ENCODE measurements at regions not wholly inside any gene's neighbourhood (a gene's known extent, or its start where the extent isn't known, plus 50 kb on each side); places are given as distances from the start of the nearest gene placed in this dataset.

GRCh38 chrX:140206657-140207056, 241.3 kb upstream of the CXorf66 start:
- FAIRE-seq = no peak

More at GRCh38 chrX:140206657-140207056, 241.3 kb upstream of the CXorf66 start:
- Histone ChIP-seq H3K9ac (ENCODE audit: control insufficient read depth, insufficient read depth, low read length) (no peak overlapping the region), H3K27me3 (replicated peaks in 1 of 2; ENCODE audit: control insufficient read depth in 2 of 2, insufficient read depth in 2 of 2, low read length in 1 of 2) (no peaks in the 10 kb centered on the region), H3K27ac (ENCODE audit: control insufficient read depth, insufficient read depth) (no peak overlapping the region), H3K4me3 (no peak overlapping the region), H3K36me3 (ENCODE audit: control insufficient read depth in 2 of 2, insufficient read depth in 2 of 2, low read length in 1 of 2) (no peaks in the 10 kb centered on the region), H2AFZ (ENCODE audit: control insufficient read depth, low read depth, low read length) (no peak overlapping the region), H3K9me3 (replicated peaks; ENCODE audit: control insufficient read depth, insufficient read depth, low read length) (no peaks in the 10 kb centered on the region), H3K4me1 (ENCODE audit: control insufficient read depth, insufficient read depth, low read length) (no peaks in the 10 kb centered on the region), H3K4me2 (ENCODE audit: control insufficient read depth, insufficient read depth) (no peak overlapping the region), H4K20me1 (ENCODE audit: control insufficient read depth, insufficient read depth) (no peaks in the 10 kb centered on the region), H3K79me2 (ENCODE audit: control insufficient read depth, insufficient read depth, low read length) (no peaks in the 10 kb centered on the region)
- CTCF ChIA-PET = no interaction called here
- SMC1A ChIA-PET (ENCODE audit: uncharacterized antibody, unreplicated experiment) = no interaction called here
- intact Hi-C loops (cut with micrococcal nuclease; ENCODE audit: unreplicated experiment) (no loop called here), in situ Hi-C loops (cut with MboI) (no loop called here)
- 79% methylated on average over 1 of the region's 1 CpG for WGBS (ENCODE audit: insufficient coverage, insufficient replicate concordance, low lambda C conversion rate, missing lambda C conversion rate)
- RAD21 ChIA-PET (ENCODE audit: unreplicated experiment) = no interaction called here
- POLR2A ChIA-PET = no interaction called here
- BruUV-seq (replicated peaks) = no TSS peak
- DNase-seq (ENCODE audit: low read depth, low spot score) = no peak
- no peak for ATAC-seq
- TF ChIP-seq ZBTB11 (CRISPR knock-in tag; IDR thresholded peaks at IDR 0.05) (no peak), ZNF622 (IDR thresholded peaks at IDR 0.05) (no peak), RELB (IDR thresholded peaks at IDR 0.05; ENCODE audit: low read depth) (no peak), SREBF1 (IDR thresholded peaks at IDR 0.05; ENCODE audit: low read length) (no peak), NFXL1 (IDR thresholded peaks at IDR 0.05; ENCODE audit: borderline replicate concordance) (no peak), ZNF274 (IDR thresholded peaks at IDR 0.05; ENCODE audit: insufficient read depth, insufficient read length) (no peak), IKZF1 (conservative IDR thresholded peaks at IDR 0.05) (no peak), CREM (IDR thresholded peaks at IDR 0.05; ENCODE audit: low read depth) (no peak), EGR1 (IDR thresholded peaks at IDR 0.05; ENCODE audit: borderline replicate concordance in 1 of 2, low read depth in 2 of 2, low read length in 2 of 2) (no peak), GABPA (IDR thresholded peaks at IDR 0.05; ENCODE audit: low read depth) (no peak), SUPT20H (IDR thresholded peaks at IDR 0.05; ENCODE audit: borderline replicate concordance, control insufficient read depth, low read depth, low read length) (no peak), ZBTB4 (CRISPR knock-in tag; IDR thresholded peaks at IDR 0.05) (no peak), SMAD1 (IDR thresholded peaks at IDR 0.05; ENCODE audit: low read depth, partially characterized antibody) (no peak), SP1 (IDR thresholded peaks at IDR 0.05; ENCODE audit: low read depth, low read length) (no peak), SRF (IDR thresholded peaks at IDR 0.05; ENCODE audit: low read depth in 2 of 2, low read length in 2 of 2) (no peak)
